IMR-90 (cell line): ENCODE measurements at regions not wholly inside any gene's neighbourhood (a gene's known extent, or its start where the extent isn't known, plus 50 kb on each side); places are given as distances from the start of the nearest gene placed in this dataset.

Experiments used
- ATAC-seq: fragments of 200-7000 bp; cut with Tn5 transposase; 2 replicates; pipeline ENCODE4 v1.9.1; 2020; ENCODE audit warnings: low read depth, mild to moderate bottlenecking, moderate library complexity
- BruUV-seq: library from RNA; stranded (reverse); fragments of 400-500 nt; replicated peaks from 2 replicates; lab custom pipeline; 2021; lab: Mats Ljungman, UMichigan
- CTCF ChIA-PET: fragments of 300-600 bp; formaldehyde crosslinking; extraction: SDS; loops from one replicate; lab custom pipeline; 2021; ENCODE audit warnings: antibody characterized with exemption; lab: Yijun Ruan, JAX
- POLR2A ChIA-PET: fragments of 300-600 bp; sonication (Branson Sonifier 250); formaldehyde crosslinking; loops from one replicate; lab custom pipeline; 2022; ENCODE audit warnings: antibody characterized with exemption; ENCODE audit not compliant: unreplicated experiment; lab: Charles Lee
- DNase-seq: peaks from one replicate; pipeline ENCODE4 v3.0.0; 2013
- H2AFZ ChIP-seq: replicated peaks from 2 replicates; pipeline ENCODE3; 2013; ENCODE audit warnings: low read length, mild to moderate bottlenecking; ENCODE audit not compliant: poor library complexity
- H2AK5ac ChIP-seq: 2 replicates; pipeline ENCODE4 v1.6.1; 2013; ENCODE audit warnings: low read depth, low read length, inconsistent platforms
- H2AK9ac ChIP-seq: replicated peaks from 2 replicates; pipeline ENCODE3; 2013; ENCODE audit warnings: mild to moderate bottlenecking, low read depth, low read length, moderate library complexity; ENCODE audit not compliant: poor library complexity
- H2BK120ac ChIP-seq: 2 replicates; pipeline ENCODE4 v1.6.1; 2013; ENCODE audit warnings: low read depth, low read length, inconsistent platforms
- H2BK15ac ChIP-seq: 3 replicates; pipeline ENCODE4 v1.6.1; 2013; ENCODE audit warnings: low read depth, low read length, inconsistent platforms
- H2BK20ac ChIP-seq: 2 replicates; pipeline ENCODE4 v1.6.1; 2013; ENCODE audit warnings: low read depth, mild to moderate bottlenecking, inconsistent platforms, low read length, moderate library complexity
- H2BK5ac ChIP-seq: 2 replicates; pipeline ENCODE4 v1.6.1; 2013; ENCODE audit warnings: mild to moderate bottlenecking, low read depth, low read length, inconsistent platforms; ENCODE audit not compliant: poor library complexity, severe bottlenecking
- H3K14ac ChIP-seq: replicated peaks from 2 replicates; pipeline ENCODE4 v1.6.1; 2013; ENCODE audit warnings: low read depth, low read length, inconsistent platforms
- H3K18ac ChIP-seq: 2 replicates; pipeline ENCODE4 v1.6.1; 2013; ENCODE audit warnings: low read depth, low read length, control low read depth
- H3K23ac ChIP-seq: 2 replicates; pipeline ENCODE4 v1.6.1; 2013; ENCODE audit warnings: low read depth, low read length, inconsistent platforms
- H3K27ac ChIP-seq: 2 replicates; pipeline ENCODE4 v1.5.1; 2013; ENCODE audit warnings: mild to moderate bottlenecking, control low read depth, low read length; ENCODE audit not compliant: insufficient read depth
- H3K27me3 ChIP-seq: 2 replicates; pipeline ENCODE4 v1.6.1; 2013; ENCODE audit warnings: low read length; ENCODE audit not compliant: control insufficient read depth, insufficient read depth
- H3K36me3 ChIP-seq: 2 replicates; pipeline ENCODE4 v1.6.1; 2013; ENCODE audit warnings: low read length, mixed read lengths; ENCODE audit not compliant: control insufficient read depth, insufficient read depth
- H3K4ac ChIP-seq: 2 replicates; pipeline ENCODE4 v1.6.1; 2013; ENCODE audit warnings: low read depth, low read length, inconsistent platforms
- H3K4me1 ChIP-seq: 2 replicates; pipeline ENCODE4 v1.6.1; 2013; ENCODE audit warnings: low read length, mixed read lengths; ENCODE audit not compliant: control insufficient read depth, insufficient read depth
- H3K4me2 ChIP-seq: 2 replicates; pipeline ENCODE4 v1.6.1; 2013; ENCODE audit warnings: low read depth, mild to moderate bottlenecking, control low read depth, low read length, moderate library complexity
- H3K4me3 ChIP-seq: 2 replicates; pipeline ENCODE4 v1.5.1; 2013; ENCODE audit warnings: low read depth, mild to moderate bottlenecking, control low read depth, low read length, moderate library complexity; ENCODE audit not compliant: insufficient read depth
- H3K56ac ChIP-seq: 2 replicates; pipeline ENCODE4 v1.6.1; 2013; ENCODE audit warnings: low read length, inconsistent platforms; ENCODE audit not compliant: insufficient read depth; ENCODE audit errors: extremely low read depth
- H3K79me1 ChIP-seq, 2 experiments: 2 replicates each; pipeline ENCODE4 v1.6.1; 2013; ENCODE audit warnings: low read length in 2 of 2, inconsistent platforms in 1 of 2, low read depth in 1 of 2
- H3K9ac ChIP-seq: 2 replicates; pipeline ENCODE4 v1.6.1; 2013; ENCODE audit warnings: low read depth, low read length, control low read depth
- H3K9me1 ChIP-seq: 2 replicates; pipeline ENCODE4 v1.6.1; 2013; ENCODE audit warnings: low read length, inconsistent platforms; ENCODE audit not compliant: insufficient read depth
- H3K9me3 ChIP-seq: 2 replicates; pipeline ENCODE4 v1.6.1; 2013; ENCODE audit warnings: low read length; ENCODE audit not compliant: control insufficient read depth, insufficient read depth
- H4K20me1 ChIP-seq: 2 replicates; pipeline ENCODE4 v1.6.1; 2013; ENCODE audit warnings: low read length, inconsistent platforms; ENCODE audit not compliant: insufficient read depth
- H4K5ac ChIP-seq: 2 replicates; pipeline ENCODE4 v1.6.1; 2013; ENCODE audit warnings: mild to moderate bottlenecking, low read depth, low read length, control low read depth
- H4K8ac ChIP-seq, 2 experiments: 2 replicates each; pipeline ENCODE4 v1.6.1; 2013; ENCODE audit warnings: low read depth in 2 of 2, low read length in 2 of 2, control low read depth in 1 of 2, inconsistent platforms in 1 of 2
- H4K91ac ChIP-seq: 2 replicates; pipeline ENCODE4 v1.6.1; 2013; ENCODE audit warnings: low read depth, low read length, inconsistent platforms; ENCODE audit not compliant: insufficient read depth
- POLR2A ChIP-seq: IDR thresholded peaks from 2 replicates; pipeline ENCODE4 v1.6.1; 2012; ENCODE audit warnings: mild to moderate bottlenecking, low read depth, low read length
- WGBS, 2 experiments: methylation state at CpG; one replicate each; pipeline versions ENCODE4 v1.1.5 to v1.1.7; 2013; ENCODE audit warnings: missing lambda C conversion rate in 2 of 2; ENCODE audit not compliant: insufficient read length in 1 of 2; ENCODE audit errors: extremely low coverage in 2 of 2; 5-methylcytosine and 5-hydroxymethylcytosine counted together
- dilution Hi-C: fragments of 300-500 bp; cut with HindIII; formaldehyde crosslinking; loops from one replicate; pipeline ENCODE4 v1.14.3; 2018; ENCODE audit warnings: low sequenced_read_pairs; ENCODE audit not compliant: unreplicated experiment
- in situ Hi-C: fragments of 300-500 bp; cut with MboI; formaldehyde crosslinking; loops from 3 replicates; pipeline ENCODE4 v1.14.3; 2019; ENCODE audit warnings: low sequenced_read_pairs, inconsistent platforms, mixed read lengths
- intact Hi-C: fragments of 100-400 bp; cut with micrococcal nuclease; formaldehyde crosslinking; loops from 2 replicates; pipeline ENCODE4 v1.10.0; 2022

DNA sequence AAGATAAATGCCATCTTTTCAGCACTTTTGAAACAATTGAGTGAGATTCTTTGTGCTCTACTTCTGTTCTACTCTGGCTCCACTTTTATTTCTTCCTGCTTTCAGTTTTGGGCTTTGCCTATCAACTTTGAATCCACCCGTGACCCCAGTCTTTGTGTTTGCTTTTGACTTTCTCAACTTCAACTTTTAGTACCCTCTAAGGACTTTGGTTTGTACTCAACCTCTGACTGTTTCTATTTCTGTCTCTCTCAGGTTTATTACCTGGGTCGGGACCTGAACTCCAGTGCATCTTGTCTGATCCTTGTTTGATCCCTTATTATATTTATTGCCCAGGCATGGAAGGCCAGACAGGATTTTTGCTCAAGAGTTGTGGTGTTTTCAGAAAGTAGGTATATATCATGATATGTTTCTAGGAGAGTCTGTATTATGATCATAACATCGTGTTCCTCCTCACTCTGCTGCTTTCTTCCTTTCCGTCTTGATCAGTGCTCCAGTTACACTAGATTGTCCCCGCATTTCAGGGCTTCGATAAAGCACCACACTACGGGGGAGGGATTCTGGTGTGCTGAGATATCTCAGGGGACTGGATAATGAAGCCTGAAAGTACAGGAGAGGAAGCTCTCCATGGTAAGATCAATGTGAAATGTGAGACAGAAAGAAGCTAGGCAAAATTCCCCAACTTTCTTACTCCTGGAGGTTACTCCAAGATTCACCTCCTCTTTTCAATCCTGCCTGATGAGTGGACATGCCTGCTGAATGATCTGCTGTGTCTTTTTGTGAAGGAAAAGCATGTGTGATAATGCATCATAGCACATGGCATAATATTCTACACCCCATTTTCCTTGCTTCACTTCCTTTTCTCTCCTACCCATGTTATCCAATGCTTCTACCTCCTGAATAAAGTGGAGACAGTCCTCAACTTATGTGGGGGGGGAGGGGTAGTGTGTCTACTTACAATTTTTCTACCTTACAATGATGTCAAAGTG is 155.5 kb upstream of the GRIN3A start:
- no peak overlapping the region for H2BK15ac ChIP-seq
- ATAC-seq: no peak

More for the DNA sequence above, 155.5 kb upstream of the GRIN3A start:
- ChIA-PET POLR2A (no interaction called here), CTCF (no interaction called here)
- in situ Hi-C loops (no loop called here), dilution Hi-C loops (no loop called here), intact Hi-C loops (no loop called here)
- H3K27ac ChIP-seq: no peak overlapping the region
- no peak overlapping the region for H2AK9ac ChIP-seq
- H3K4ac ChIP-seq: no peak overlapping the region
- H3K9me1 ChIP-seq: no peaks in the 10 kb centered on the region
- no peak overlapping the region for H2BK120ac ChIP-seq
- H3K4me3 ChIP-seq: no peak overlapping the region
- no peak overlapping the region for H3K56ac ChIP-seq
- H4K91ac ChIP-seq: no peak overlapping the region
- H3K18ac ChIP-seq: no peak overlapping the region
- H3K14ac ChIP-seq: no peak overlapping the region
- H4K20me1 ChIP-seq: no peaks in the 10 kb centered on the region
- H3K36me3 ChIP-seq: no peaks in the 10 kb centered on the region
- no peak for DNase-seq
- no peak overlapping the region for H2AK5ac ChIP-seq
- H4K5ac ChIP-seq: no peak overlapping the region
- WGBS, 2 experiments: no CpG with 5 or more reads among the region's 7 CpGs
- no peak overlapping the region for H2AFZ ChIP-seq
- no peak overlapping the region for H2BK20ac ChIP-seq
- BruUV-seq: no TSS peak
- H3K23ac ChIP-seq: no peak overlapping the region
- no peak overlapping the region for H3K9ac ChIP-seq
- no peak for TF ChIP-seq POLR2A
- no peak overlapping the region for H4K8ac ChIP-seq
- H3K4me1 ChIP-seq: no peaks in the 10 kb centered on the region
- H2BK5ac ChIP-seq: no peak overlapping the region
- H3K27me3 ChIP-seq: no peaks in the 10 kb centered on the region
- H3K4me2 ChIP-seq: no peak overlapping the region
- peaks cover 11% of the 10 kb centered on the region; the same call in 1 of the 2 replicates for H3K9me3 ChIP-seq
- H3K79me1 ChIP-seq: no peaks in the 10 kb centered on the region
